ENCODE measurements at regions not wholly inside any gene's neighbourhood (a gene's known extent, or its start where the extent isn't known, plus 50 kb on each side); places are given as distances from the start of the nearest gene placed in this dataset.

DNA sequence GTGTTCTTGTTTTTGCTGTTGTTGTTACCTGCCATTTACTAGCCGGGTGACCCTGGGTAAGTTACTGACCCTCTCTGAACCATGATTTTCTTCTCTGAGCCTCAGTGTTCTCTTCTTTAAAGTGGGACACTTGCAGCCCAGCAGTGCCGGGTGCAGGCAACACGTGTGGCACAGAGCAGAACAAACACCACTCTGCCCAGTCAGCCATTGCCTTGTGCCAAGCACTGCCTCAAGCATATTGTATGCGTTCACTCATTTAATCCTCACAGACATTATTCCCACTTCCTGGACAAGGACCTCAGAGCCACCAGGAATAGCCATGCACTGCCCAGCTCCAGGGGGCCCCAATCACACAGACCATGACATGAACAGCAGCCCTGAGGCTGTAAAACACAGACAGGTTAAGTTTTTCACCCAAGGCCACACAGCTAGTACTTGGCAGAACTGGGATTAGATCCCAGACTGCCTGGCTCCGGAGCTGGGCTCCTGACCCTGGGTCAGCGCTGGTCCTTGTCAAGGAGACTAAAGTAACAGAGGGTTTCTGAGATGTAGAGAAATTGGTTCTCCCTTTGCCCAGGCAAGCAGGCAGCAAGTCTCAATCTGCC, 74.0 kb upstream of the PTPN1 start:
- no peaks in the 10 kb centered on the region for H3K4me1 Mint-ChIP-seq (ENCODE audit: low read depth)
- peaks cover 10% of the 10 kb centered on the region for H3K27me3 Mint-ChIP-seq
- H3K4me3 Mint-ChIP-seq (ENCODE audit: low read depth) = no peak overlapping the region
- no peak overlapping the region for H3K27ac Mint-ChIP-seq
- TF ChIP-seq, protein P1, sequence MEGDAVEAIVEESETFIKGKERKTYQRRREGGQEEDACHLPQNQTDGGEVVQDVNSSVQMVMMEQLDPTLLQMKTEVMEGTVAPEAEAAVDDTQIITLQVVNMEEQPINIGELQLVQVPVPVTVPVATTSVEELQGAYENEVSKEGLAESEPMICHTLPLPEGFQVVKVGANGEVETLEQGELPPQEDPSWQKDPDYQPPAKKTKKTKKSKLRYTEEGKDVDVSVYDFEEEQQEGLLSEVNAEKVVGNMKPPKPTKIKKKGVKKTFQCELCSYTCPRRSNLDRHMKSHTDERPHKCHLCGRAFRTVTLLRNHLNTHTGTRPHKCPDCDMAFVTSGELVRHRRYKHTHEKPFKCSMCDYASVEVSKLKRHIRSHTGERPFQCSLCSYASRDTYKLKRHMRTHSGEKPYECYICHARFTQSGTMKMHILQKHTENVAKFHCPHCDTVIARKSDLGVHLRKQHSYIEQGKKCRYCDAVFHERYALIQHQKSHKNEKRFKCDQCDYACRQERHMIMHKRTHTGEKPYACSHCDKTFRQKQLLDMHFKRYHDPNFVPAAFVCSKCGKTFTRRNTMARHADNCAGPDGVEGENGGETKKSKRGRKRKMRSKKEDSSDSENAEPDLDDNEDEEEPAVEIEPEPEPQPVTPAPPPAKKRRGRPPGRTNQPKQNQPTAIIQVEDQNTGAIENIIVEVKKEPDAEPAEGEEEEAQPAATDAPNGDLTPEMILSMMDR (IDR thresholded peaks at IDR 0.05; ENCODE audit: unreplicated experiment) = no peak
- H3K36me3 Mint-ChIP-seq (ENCODE audit: insufficient read depth) = no peaks in the 10 kb centered on the region
- DNase-seq (ENCODE audit: low spot score, unreplicated experiment) = no peak
- H3K9me3 Mint-ChIP-seq (ENCODE audit: low read depth) = peaks cover 3% of the 10 kb centered on the region

DNA sequence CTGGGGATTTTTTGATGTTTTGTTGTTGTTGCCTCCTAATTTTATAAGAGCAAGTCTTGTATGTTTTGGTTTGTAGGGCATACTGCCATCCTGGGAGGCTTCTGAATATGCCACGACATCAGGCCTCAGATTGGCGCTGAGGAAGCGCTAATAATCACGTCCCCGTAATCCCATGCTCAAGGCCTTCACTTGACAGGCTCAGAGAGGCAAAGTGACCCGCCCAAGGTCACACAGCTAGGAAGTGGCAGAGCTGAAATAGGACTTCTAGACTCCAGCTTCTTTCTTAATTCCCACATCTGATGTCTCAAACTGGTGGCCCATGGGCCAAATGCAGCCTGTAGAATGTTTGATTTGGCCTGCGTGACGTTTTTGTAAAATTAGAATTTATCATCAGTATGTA, 73.5 kb upstream of the PTPN1 start:
- Mint-ChIP-seq H3K9me3 (ENCODE audit: low read depth) (peaks cover 3% of the 10 kb centered on the region), H3K36me3 (ENCODE audit: insufficient read depth) (no peaks in the 10 kb centered on the region), H3K27ac (no peak overlapping the region), H3K4me3 (ENCODE audit: low read depth) (no peak overlapping the region), H3K27me3 (peaks cover 9% of the 10 kb centered on the region), H3K4me1 (ENCODE audit: low read depth) (peaks cover 1% of the 10 kb centered on the region)
- DNase-seq (ENCODE audit: low spot score, unreplicated experiment) = no peak
- TF ChIP-seq, protein P1 (IDR thresholded peaks at IDR 0.05; ENCODE audit: unreplicated experiment) = no peak

DNA sequence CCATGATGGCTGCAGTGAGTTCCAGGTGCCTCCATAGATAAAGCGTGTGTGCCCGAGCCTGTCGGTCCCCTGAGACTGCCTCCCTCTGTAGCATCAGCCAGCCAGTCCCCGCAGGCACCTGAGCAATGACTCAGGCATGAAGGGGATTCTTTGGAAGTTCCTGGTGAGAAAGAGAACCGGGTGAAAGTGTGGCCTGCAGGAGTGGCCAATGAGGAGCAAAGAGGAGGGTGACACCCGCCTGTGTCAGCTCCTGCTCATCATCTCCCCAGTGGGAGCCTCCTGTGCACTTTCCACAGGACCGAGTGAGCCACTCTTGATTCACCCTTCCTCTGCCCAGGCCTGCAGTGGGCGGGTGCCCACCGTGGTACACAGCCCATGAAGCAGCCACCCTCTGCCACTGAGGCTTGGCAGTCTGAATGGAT, 71.2 kb upstream of the PTPN1 start:
- H3K4me1 Mint-ChIP-seq (ENCODE audit: low read depth) = peaks cover 7% of the 10 kb centered on the region
- peaks cover 3% of the 10 kb centered on the region for H3K9me3 Mint-ChIP-seq (ENCODE audit: low read depth)
- no peak overlapping the region for H3K27ac Mint-ChIP-seq
- DNase-seq (ENCODE audit: low spot score, unreplicated experiment) = no peak
- TF ChIP-seq, protein P1 (IDR thresholded peaks at IDR 0.05; ENCODE audit: unreplicated experiment) = no peak
- H3K36me3 Mint-ChIP-seq (ENCODE audit: insufficient read depth) = no peaks in the 10 kb centered on the region
- no peak overlapping the region for H3K4me3 Mint-ChIP-seq (ENCODE audit: low read depth)
- peaks cover 13% of the 10 kb centered on the region for H3K27me3 Mint-ChIP-seq

- Mint-ChIP-seq H3K27me3 (peaks cover 13% of the 10 kb centered on the region), H3K4me1 (ENCODE audit: low read depth) (peaks cover 7% of the 10 kb centered on the region), H3K9me3 (ENCODE audit: low read depth) (no peaks in the 10 kb centered on the region), H3K27ac (no peak overlapping the region), H3K4me3 (ENCODE audit: low read depth) (no peak overlapping the region), H3K36me3 (ENCODE audit: insufficient read depth) (no peaks in the 10 kb centered on the region)
- TF ChIP-seq, protein P1 (IDR thresholded peaks at IDR 0.05; ENCODE audit: unreplicated experiment) = no peak
- no peak for DNase-seq (ENCODE audit: low spot score, unreplicated experiment)
Observed at GRCh38 chr20:50439539-50440453, 70.4 kb upstream of the PTPN1 start.

GRCh38 chr20:50442512-50442911, 67.7 kb upstream of the PTPN1 start:
- no peaks in the 10 kb centered on the region for H3K36me3 Mint-ChIP-seq (ENCODE audit: insufficient read depth)
- H3K4me3 Mint-ChIP-seq (ENCODE audit: low read depth) = no peak overlapping the region
- peaks cover 13% of the 10 kb centered on the region for H3K27me3 Mint-ChIP-seq
- DNase-seq (ENCODE audit: low spot score, unreplicated experiment) = no peak
- H3K9me3 Mint-ChIP-seq (ENCODE audit: low read depth) = no peaks in the 10 kb centered on the region
- no peak overlapping the region for H3K27ac Mint-ChIP-seq
- peaks cover 18% of the 10 kb centered on the region for H3K4me1 Mint-ChIP-seq (ENCODE audit: low read depth)
- TF ChIP-seq, protein P1 (IDR thresholded peaks at IDR 0.05; ENCODE audit: unreplicated experiment) = no peak

Data from progenitor cell of endocrine pancreas (in vitro differentiated cells).